HepG2 (cell line): ENCODE measurements at regions not wholly inside any gene's neighbourhood (a gene's known extent, or its start where the extent isn't known, plus 50 kb on each side); places are given as distances from the start of the nearest gene placed in this dataset.
A peak's percentile ranks its signal among the peaks of the same experiment; 100 is the strongest.

Source experiments
- CENPBD1 ChIP-seq: sonication (generic); formaldehyde crosslinking; IDR thresholded peaks from 2 replicates; pipeline ENCODE4 v1.8.0; 2022; ENCODE audit warnings: missing genetic modification reagents, low read depth, mild to moderate bottlenecking, borderline replicate concordance
- EED ChIP-seq: sonication (generic); formaldehyde crosslinking; IDR thresholded peaks from 2 replicates; pipeline ENCODE4 v1.5.0; 2020; ENCODE audit warnings: mild to moderate bottlenecking, missing genetic modification reagents
- GABPA ChIP-seq, 2 experiments: IDR thresholded peaks; 2 replicates each; pipeline ENCODE4 v1.6.1; 2011 to 2016; ENCODE audit warnings: low read depth in 2 of 2, low read length in 1 of 2, missing biosample characterization in 1 of 2, missing genetic modification characterization in 1 of 2
- HMGXB4 ChIP-seq, 2 experiments: sonication (generic) in 1 of 2; formaldehyde crosslinking in 1 of 2; IDR thresholded peaks; 2 replicates each; pipeline versions ENCODE4 v1.4.0 to v1.6.1; 2018 to 2020; ENCODE audit warnings: missing genetic modification reagents in 2 of 2, borderline replicate concordance in 1 of 2, low read depth in 1 of 2, mild to moderate bottlenecking in 1 of 2, missing biosample characterization in 1 of 2
- ISL2 ChIP-seq: sonication (generic); formaldehyde crosslinking; IDR thresholded peaks from 2 replicates; pipeline ENCODE4 v1.5.0; 2020; ENCODE audit warnings: missing genetic modification reagents
- KDM5A ChIP-seq: fragments of 200-600 bp; sonication (generic); IDR thresholded peaks from 2 replicates; pipeline ENCODE4 v1.7.0; 2018; ENCODE audit warnings: antibody characterized with exemption, mild to moderate bottlenecking, low read length, borderline replicate concordance
- MBD4 ChIP-seq: IDR thresholded peaks from 2 replicates; pipeline ENCODE4 v1.6.1; 2012; ENCODE audit warnings: low read length, inconsistent platforms, borderline replicate concordance
- MIER3 ChIP-seq: IDR thresholded peaks from 2 replicates; pipeline ENCODE4 v1.6.1; 2016; ENCODE audit warnings: missing compliant biosample characterization, borderline replicate concordance
- MLLT10 ChIP-seq: sonication (generic); formaldehyde crosslinking; IDR thresholded peaks from 2 replicates; pipeline ENCODE4 v1.4.0; 2020; ENCODE audit warnings: missing genetic modification reagents
- NR0B2 ChIP-seq: sonication (generic); formaldehyde crosslinking; IDR thresholded peaks from 2 replicates; pipeline ENCODE4 v1.4.0; 2020; ENCODE audit warnings: mild to moderate bottlenecking, missing genetic modification reagents
- NR2F1 ChIP-seq, 2 experiments: fragments of 450-650 bp in 1 of 2; formaldehyde crosslinking in 1 of 2; IDR thresholded peaks; 2 replicates each; pipeline versions ENCODE4 v1.5.0 to v1.6.1; 2016 to 2020; ENCODE audit warnings: mild to moderate bottlenecking in 1 of 2, missing compliant biosample characterization in 1 of 2, missing genetic modification reagents in 1 of 2, moderate library complexity in 1 of 2
- PHF8 ChIP-seq: sonication (generic); formaldehyde crosslinking; IDR thresholded peaks from 2 replicates; pipeline ENCODE4 v1.5.0; 2020; ENCODE audit warnings: missing genetic modification reagents
- RFX5 ChIP-seq: IDR thresholded peaks from 2 replicates; pipeline ENCODE4 v1.6.1; 2011; ENCODE audit warnings: low read depth, low read length, improper control_type of control experiment
- SALL2 ChIP-seq: sonication (generic); formaldehyde crosslinking; IDR thresholded peaks from 2 replicates; pipeline ENCODE4 v1.8.1; 2023; ENCODE audit warnings: mild to moderate bottlenecking, missing genetic modification reagents, inconsistent platforms
- SMC3 ChIP-seq: IDR thresholded peaks from 2 replicates; pipeline ENCODE4 v1.6.1; 2011; ENCODE audit warnings: low read length, improper control_type of control experiment
- SNAPC2 ChIP-seq: sonication (generic); formaldehyde crosslinking; IDR thresholded peaks from 2 replicates; pipeline ENCODE4 v1.8.1; 2022; ENCODE audit warnings: mild to moderate bottlenecking, missing genetic modification reagents
- SOX13 ChIP-seq, 3 experiments: fragments of 450-650 bp in 1 of 3; sonication (generic) in 1 of 3; formaldehyde crosslinking in 1 of 3; IDR thresholded peaks in 2 of 3; conservative IDR thresholded peaks in 1 of 3; 2 replicates each; pipeline versions ENCODE4 v1.5.0 to v1.6.1; 2016 to 2020; ENCODE audit warnings: antibody characterized with exemption in 1 of 3, mild to moderate bottlenecking in 1 of 3, missing compliant biosample characterization in 1 of 3, missing genetic modification reagents in 1 of 3, moderate library complexity in 1 of 3
- TARDBP ChIP-seq: sonication (generic); formaldehyde crosslinking; IDR thresholded peaks from 2 replicates; pipeline ENCODE4 v1.8.0; 2022; ENCODE audit warnings: mild to moderate bottlenecking, missing genetic modification reagents
- ZBTB38 ChIP-seq: sonication (generic); formaldehyde crosslinking; IDR thresholded peaks from 2 replicates; pipeline ENCODE4 v1.5.1; 2020; ENCODE audit warnings: mild to moderate bottlenecking, missing genetic modification reagents
- ZKSCAN5 ChIP-seq: sonication (generic); formaldehyde crosslinking; IDR thresholded peaks from 2 replicates; pipeline ENCODE4 v1.5.1; 2020; ENCODE audit warnings: mild to moderate bottlenecking, missing genetic modification reagents
- ZNF230 ChIP-seq: sonication (generic); formaldehyde crosslinking; IDR thresholded peaks from 2 replicates; pipeline ENCODE4 v1.4.0; 2020; ENCODE audit warnings: mild to moderate bottlenecking, missing genetic modification reagents
- ZNF329 ChIP-seq: sonication (generic); formaldehyde crosslinking; IDR thresholded peaks from 2 replicates; pipeline ENCODE4 v1.9.0; 2021; ENCODE audit warnings: low read depth, mild to moderate bottlenecking, missing genetic modification reagents
- ZNF550 ChIP-seq: sonication (generic); formaldehyde crosslinking; IDR thresholded peaks from 2 replicates; pipeline ENCODE4 v1.4.0; 2020; ENCODE audit warnings: mild to moderate bottlenecking, missing genetic modification reagents, borderline replicate concordance

GRCh38 chr1:219317762-219318353, 144.2 kb downstream of the LYPLAL1 start (continued):
- no peak for TF ChIP-seq MBD4
- TF ChIP-seq ZNF329 (CRISPR knock-in tag) = no peak
- no peak for TF ChIP-seq NR0B2
- TF ChIP-seq GABPA (IDR thresholded peaks at IDR 0.05; ENCODE audit: low read depth, low read length) = no peak
- 0 out of 2 replicates have a peak, but pooled peaks have one; percentile 13 for TF ChIP-seq GABPA (CRISPR knock-in tag; IDR thresholded peaks at IDR 0.05; ENCODE audit: low read depth)
- TF ChIP-seq SNAPC2 (CRISPR knock-in tag) = no peak
- no peak for TF ChIP-seq TARDBP (CRISPR knock-in tag)
- TF ChIP-seq ISL2 (CRISPR knock-in tag) = peak; percentile 39; the same call in 1 of the 2 replicates
- no peak for TF ChIP-seq SOX13 (IDR thresholded peaks at IDR 0.05)
- TF ChIP-seq SOX13 (CRISPR knock-in tag; conservative IDR thresholded peaks at IDR 0.05 in 1 of 2, IDR thresholded peaks at IDR 0.05 in 1 of 2) = peak in 1 of 2 experiments; percentile 15; a peak in 1 of 4 replicates
- no peak for TF ChIP-seq ZNF230 (CRISPR knock-in tag)
- TF ChIP-seq PHF8 (CRISPR knock-in tag) = no peak
- TF ChIP-seq KDM5A = no peak
- TF ChIP-seq SMC3 = peak; percentile 98
- no peak for TF ChIP-seq MIER3
- no peak for TF ChIP-seq SALL2 (CRISPR knock-in tag)
- no peak for TF ChIP-seq ZNF550 (CRISPR knock-in tag)
- no peak for TF ChIP-seq ZKSCAN5 (CRISPR knock-in tag)
- TF ChIP-seq ZBTB38 (CRISPR knock-in tag) = no peak
- TF ChIP-seq HMGXB4 (CRISPR knock-in tag; IDR thresholded peaks at IDR 0.05; ENCODE audit: borderline replicate concordance in 1 of 2, low read depth in 1 of 2) = no peak
- TF ChIP-seq EED (CRISPR knock-in tag) = no peak
- no peak for TF ChIP-seq CENPBD1 (CRISPR knock-in tag)
- TF ChIP-seq RFX5 = no peak
- no peak for TF ChIP-seq NR2F1 (CRISPR knock-in tag; IDR thresholded peaks at IDR 0.05)
- TF ChIP-seq MLLT10 (CRISPR knock-in tag) = no peak
